ENCODE measurements at regions not wholly inside any gene's neighbourhood (a gene's known extent, or its start where the extent isn't known, plus 50 kb on each side); places are given as distances from the start of the nearest gene placed in this dataset.

- DNase-seq = no peak
These were observed 58.0 kb upstream of the SLC7A14 start for GRCh38 chr3:170643831-170644230.

- DNase-seq = no peak
These were observed 57.2 kb upstream of the SLC7A14 start for GRCh38 chr3:170642882-170643601.

- peak; percentile 40 for DNase-seq
These were observed 55.8 kb upstream of the SLC7A14 start for GRCh38 chr3:170641510-170642236.

- no peak for DNase-seq
These were observed 54.9 kb upstream of the SLC7A14 start for GRCh38 chr3:170640737-170641171.

- DNase-seq = no peak
These were observed 53.1 kb upstream of the SLC7A14 start for GRCh38 chr3:170638988-170639387.

- DNase-seq = no peak
These were observed 51.4 kb upstream of the SLC7A14 start for GRCh38 chr3:170637306-170637705.

- no peak for DNase-seq
These were observed 50.6 kb upstream of the SLC7A14 start for GRCh38 chr3:170636400-170636973.
